ENCODE measurements at regions not wholly inside any gene's neighbourhood (a gene's known extent, or its start where the extent isn't known, plus 50 kb on each side); places are given as distances from the start of the nearest gene placed in this dataset.

DNA sequence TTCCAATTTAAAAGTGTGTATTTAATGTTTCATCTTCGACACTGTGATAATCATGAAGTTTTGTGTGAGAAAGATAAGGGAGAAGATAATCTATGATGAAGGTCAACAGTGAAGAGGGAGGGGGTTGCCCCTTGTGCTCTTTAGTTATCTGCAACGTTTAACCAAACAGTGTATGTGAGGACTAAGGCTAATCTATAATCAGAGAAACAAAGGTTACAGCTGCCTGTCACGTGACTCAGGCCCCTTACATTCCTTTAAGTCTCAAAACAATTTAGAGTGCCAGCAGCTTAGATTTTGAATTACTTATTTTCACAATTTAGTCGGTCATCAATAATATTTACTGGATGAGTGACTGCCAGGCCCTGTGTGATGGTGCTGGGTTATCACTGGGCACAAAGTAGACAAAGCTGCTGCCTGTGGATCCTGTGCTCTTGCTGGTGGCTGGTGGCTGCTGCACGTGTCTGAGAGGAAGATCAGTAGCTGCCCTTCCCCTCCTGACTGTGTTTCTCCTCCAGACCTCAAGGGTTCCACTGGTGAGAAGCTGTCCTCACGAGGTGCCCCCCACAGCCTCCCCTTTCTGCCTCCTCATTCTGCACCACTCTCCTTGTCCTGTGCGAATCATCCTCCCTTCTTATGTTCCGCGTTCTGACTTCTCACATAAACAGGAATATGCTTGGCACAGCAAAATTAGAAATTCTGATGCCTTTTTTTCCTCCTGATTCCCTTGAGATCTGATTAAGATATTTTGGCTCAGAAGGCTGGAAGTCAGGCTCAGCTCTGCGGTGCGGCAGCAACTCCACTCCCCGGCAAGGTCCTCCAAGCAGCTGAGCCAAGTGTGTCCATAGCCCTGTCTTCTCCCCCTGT, 331.1 kb upstream of the B3GAT1 start:
- no peaks in the 10 kb centered on the region for H3K4me1 ChIP-seq (ENCODE audit: insufficient read depth, low read length)
- no peaks in the 10 kb centered on the region for H4K20me1 ChIP-seq (ENCODE audit: insufficient read depth, low read length)
- H3K36me3 ChIP-seq (ENCODE audit: insufficient read depth, low read length): no peaks in the 10 kb centered on the region
- H2AFZ ChIP-seq (ENCODE audit: low read length): no peak overlapping the region
- no peak for DNase-seq (ENCODE audit: insufficient read length, low spot score, missing footprints)
- H3K79me2 ChIP-seq (ENCODE audit: insufficient read depth, low read length): no peaks in the 10 kb centered on the region
- no peak overlapping the region for H3K27ac ChIP-seq (ENCODE audit: low read depth, low read length)
- H3K4me3 ChIP-seq (ENCODE audit: insufficient read depth, low read length): no peak overlapping the region
- no peaks in the 10 kb centered on the region for H3K27me3 ChIP-seq (ENCODE audit: insufficient read depth, low read length)
- TF ChIP-seq, protein P1, sequence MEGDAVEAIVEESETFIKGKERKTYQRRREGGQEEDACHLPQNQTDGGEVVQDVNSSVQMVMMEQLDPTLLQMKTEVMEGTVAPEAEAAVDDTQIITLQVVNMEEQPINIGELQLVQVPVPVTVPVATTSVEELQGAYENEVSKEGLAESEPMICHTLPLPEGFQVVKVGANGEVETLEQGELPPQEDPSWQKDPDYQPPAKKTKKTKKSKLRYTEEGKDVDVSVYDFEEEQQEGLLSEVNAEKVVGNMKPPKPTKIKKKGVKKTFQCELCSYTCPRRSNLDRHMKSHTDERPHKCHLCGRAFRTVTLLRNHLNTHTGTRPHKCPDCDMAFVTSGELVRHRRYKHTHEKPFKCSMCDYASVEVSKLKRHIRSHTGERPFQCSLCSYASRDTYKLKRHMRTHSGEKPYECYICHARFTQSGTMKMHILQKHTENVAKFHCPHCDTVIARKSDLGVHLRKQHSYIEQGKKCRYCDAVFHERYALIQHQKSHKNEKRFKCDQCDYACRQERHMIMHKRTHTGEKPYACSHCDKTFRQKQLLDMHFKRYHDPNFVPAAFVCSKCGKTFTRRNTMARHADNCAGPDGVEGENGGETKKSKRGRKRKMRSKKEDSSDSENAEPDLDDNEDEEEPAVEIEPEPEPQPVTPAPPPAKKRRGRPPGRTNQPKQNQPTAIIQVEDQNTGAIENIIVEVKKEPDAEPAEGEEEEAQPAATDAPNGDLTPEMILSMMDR (IDR thresholded peaks at IDR 0.05; ENCODE audit: extremely low read depth, low read depth, low read length): no peak
- no peak overlapping the region for H3K4me2 ChIP-seq (ENCODE audit: insufficient read depth, low read length)
- no peaks in the 10 kb centered on the region for H3K9me3 ChIP-seq (ENCODE audit: low read depth, low read length)

DNA sequence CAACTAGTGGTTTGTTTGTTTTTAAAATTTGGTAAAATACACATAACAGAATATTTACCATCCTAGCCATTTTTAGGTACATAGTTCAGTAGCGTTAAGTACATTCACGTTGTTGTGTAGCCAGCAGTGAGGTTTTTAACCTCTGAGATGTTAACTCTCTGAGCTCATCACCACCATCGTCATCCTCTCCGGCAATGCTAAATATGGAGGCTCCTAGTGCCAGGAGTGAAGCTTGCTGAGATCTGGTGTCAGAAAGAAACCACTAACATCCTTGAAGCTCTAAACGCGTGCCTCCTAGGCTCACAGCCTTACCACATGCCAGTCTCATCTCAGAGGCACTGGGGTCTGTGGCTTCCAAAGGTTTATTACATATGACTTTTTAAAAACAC, 330.2 kb upstream of the B3GAT1 start:
- Histone ChIP-seq H3K27ac (ENCODE audit: low read depth, low read length) (no peak overlapping the region), H3K79me2 (ENCODE audit: insufficient read depth, low read length) (no peaks in the 10 kb centered on the region), H3K9me3 (ENCODE audit: low read depth, low read length) (no peaks in the 10 kb centered on the region), H3K4me1 (ENCODE audit: insufficient read depth, low read length) (no peaks in the 10 kb centered on the region), H2AFZ (ENCODE audit: low read length) (no peak overlapping the region), H3K4me3 (ENCODE audit: insufficient read depth, low read length) (no peak overlapping the region), H3K4me2 (ENCODE audit: insufficient read depth, low read length) (no peak overlapping the region), H3K36me3 (ENCODE audit: insufficient read depth, low read length) (no peaks in the 10 kb centered on the region), H4K20me1 (ENCODE audit: insufficient read depth, low read length) (no peaks in the 10 kb centered on the region), H3K27me3 (ENCODE audit: insufficient read depth, low read length) (no peaks in the 10 kb centered on the region)
- TF ChIP-seq, protein P1 (IDR thresholded peaks at IDR 0.05; ENCODE audit: extremely low read depth, low read depth, low read length): no peak
- DNase-seq (ENCODE audit: insufficient read length, low spot score, missing footprints): no peak

DNA sequence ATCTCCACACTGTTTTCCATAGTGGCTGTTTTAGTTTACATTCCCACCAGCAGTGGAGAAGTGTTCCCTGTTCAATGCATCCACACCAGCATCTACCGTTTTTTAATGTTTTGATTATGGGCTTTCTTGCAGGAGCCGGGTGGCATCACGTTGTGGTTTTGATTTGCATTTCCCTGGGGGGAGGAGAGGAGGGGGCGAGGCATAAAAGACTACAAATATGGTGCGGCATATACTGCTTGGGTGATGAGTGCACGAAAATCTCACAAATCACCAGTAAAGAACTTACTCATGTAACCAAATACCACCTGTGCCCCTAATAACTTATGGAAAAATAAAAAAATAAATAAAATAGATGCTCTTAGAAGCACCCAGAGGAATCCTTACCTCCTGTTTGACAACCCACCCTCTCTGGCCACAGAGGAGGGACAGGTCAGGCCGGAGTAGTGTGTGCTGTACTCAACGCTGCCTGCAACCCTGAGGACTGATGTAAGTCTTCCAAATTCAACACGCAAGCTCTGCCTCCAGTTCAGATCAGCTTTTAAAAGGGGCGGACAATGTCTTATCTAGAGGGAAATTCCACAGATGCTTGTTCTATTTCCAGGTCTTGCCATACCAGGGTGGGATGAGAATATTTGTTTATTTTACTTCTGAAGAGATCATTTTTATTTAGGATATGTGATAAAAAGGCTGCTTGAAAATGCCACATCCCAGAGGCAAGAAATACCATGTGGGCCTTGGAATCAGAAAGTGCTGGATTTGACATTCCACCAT, 329.6 kb upstream of the B3GAT1 start:
- H3K4me1 ChIP-seq (ENCODE audit: insufficient read depth, low read length): no peaks in the 10 kb centered on the region
- H4K20me1 ChIP-seq (ENCODE audit: insufficient read depth, low read length): no peaks in the 10 kb centered on the region
- no peak overlapping the region for H3K4me3 ChIP-seq (ENCODE audit: insufficient read depth, low read length)
- no peak for DNase-seq (ENCODE audit: insufficient read length, low spot score, missing footprints)
- no peaks in the 10 kb centered on the region for H3K79me2 ChIP-seq (ENCODE audit: insufficient read depth, low read length)
- no peak overlapping the region for H2AFZ ChIP-seq (ENCODE audit: low read length)
- no peaks in the 10 kb centered on the region for H3K27me3 ChIP-seq (ENCODE audit: insufficient read depth, low read length)
- no peaks in the 10 kb centered on the region for H3K36me3 ChIP-seq (ENCODE audit: insufficient read depth, low read length)
- no peak overlapping the region for H3K27ac ChIP-seq (ENCODE audit: low read depth, low read length)
- no peaks in the 10 kb centered on the region for H3K9me3 ChIP-seq (ENCODE audit: low read depth, low read length)
- TF ChIP-seq, protein P1 (IDR thresholded peaks at IDR 0.05; ENCODE audit: extremely low read depth, low read depth, low read length): no peak
- no peak overlapping the region for H3K4me2 ChIP-seq (ENCODE audit: insufficient read depth, low read length)

All from osteoblast (primary cell).